K562 (cell line): ENCODE measurements at regions not wholly inside any gene's neighbourhood (a gene's known extent, or its start where the extent isn't known, plus 50 kb on each side); places are given as distances from the start of the nearest gene placed in this dataset.

ENCODE experiments used
- ATAC-seq: fragments of 200-7000 bp; cut with Tn5 transposase; 3 replicates; pipeline ENCODE4 v1.9.1; 2020; ENCODE audit warnings: moderate library complexity
- BruUV-seq: library from RNA; stranded (reverse); fragments of 400-500 nt; replicated peaks from 2 replicates; lab custom pipeline; 2021; lab: Mats Ljungman, UMichigan
- CTCF ChIA-PET: fragments of 300-600 bp; formaldehyde crosslinking; extraction: SDS; loops from one replicate; lab custom pipeline; 2021; ENCODE audit warnings: low intra/inter-chr PET ratio; lab: Yijun Ruan, JAX
- POLR2A ChIA-PET: fragments of 300-600, 350-650 bp; sonication (Branson Sonifier 250); formaldehyde crosslinking; extraction: SDS; loops from one replicate; lab custom pipeline; 2021; ENCODE audit warnings: antibody characterized with exemption, inconsistent platforms; lab: Yijun Ruan, JAX
- DNase-seq, 4 experiments: peaks; one replicate each; pipeline versions ENCODE4 v3.0.0 to v3.0.0-alpha.2; 2011 to 2018; ENCODE audit warnings: low spot score in 3 of 4, mixed read lengths in 3 of 4; ENCODE audit errors: extremely low read depth in 1 of 4
- FAIRE-seq: peaks from 2 replicates; lab custom pipeline; 2011; peaks lifted over from hg19 to GRCh38; lab: Jason Lieb, UNC
- H2AFZ ChIP-seq: 2 replicates; pipeline ENCODE4 v1.6.0; 2011; ENCODE audit warnings: low read depth, low read length, control low read depth, inconsistent platforms
- H3K27ac ChIP-seq: fragments of 200-600 bp; 3 replicates; pipeline ENCODE4 v1.8.0; 2011; ENCODE audit warnings: low read depth, mild to moderate bottlenecking, control low read depth, inconsistent platforms, low read length, moderate library complexity, mixed read lengths; ENCODE audit errors: extremely low read depth
- H3K27me3 ChIP-seq, 2 experiments: fragments of 300-600 bp in 1 of 2; 2 replicates in 1 of 2; 3 replicates in 1 of 2; pipeline versions ENCODE4 v1.6.0 to v1.8.0; 2011; ENCODE audit warnings: inconsistent platforms in 2 of 2, low read length in 2 of 2, mild to moderate bottlenecking in 1 of 2, mixed read lengths in 1 of 2, moderate library complexity in 1 of 2; ENCODE audit not compliant: control insufficient read depth in 2 of 2, insufficient read depth in 2 of 2
- H3K36me3 ChIP-seq: fragments of 300-600 bp; 3 replicates; pipeline ENCODE4 v1.8.0; 2011; ENCODE audit warnings: mild to moderate bottlenecking, low read length, inconsistent platforms; ENCODE audit not compliant: control insufficient read depth, insufficient read depth
- H3K4me1 ChIP-seq, 2 experiments: fragments of 200-600 bp in 1 of 2; replicated peaks in 1 of 2; 2 replicates in 1 of 2; 3 replicates in 1 of 2; pipeline versions ENCODE4 v1.5.1 to v1.8.0; 2011; ENCODE audit warnings: inconsistent platforms in 2 of 2, low read length in 2 of 2, mild to moderate bottlenecking in 1 of 2, mixed read lengths in 1 of 2, moderate library complexity in 1 of 2; ENCODE audit not compliant: control insufficient read depth in 2 of 2, insufficient read depth in 2 of 2
- H3K4me2 ChIP-seq: 2 replicates; pipeline ENCODE4 v1.6.1; 2011; ENCODE audit warnings: low read length, control low read depth, inconsistent platforms, mixed read lengths; ENCODE audit not compliant: insufficient read depth
- H3K4me3 ChIP-seq: fragments of 200-600 bp; sonication (generic), shearing (Covaris generic); 2 replicates; pipeline ENCODE4 v1.5.1; 2016; ENCODE audit warnings: control low read depth, inconsistent platforms
- H3K79me2 ChIP-seq: fragments of 200-600 bp; 3 replicates; pipeline ENCODE4 v1.8.0; 2011; ENCODE audit warnings: low read length, inconsistent platforms; ENCODE audit not compliant: control insufficient read depth, insufficient read depth
- H3K9ac ChIP-seq, 2 experiments: 2 replicates each; pipeline versions ENCODE4 v1.6.0 to v1.6.1; 2011; ENCODE audit warnings: low read depth in 2 of 2, low read length in 2 of 2, control low read depth in 1 of 2, inconsistent platforms in 1 of 2, mild to moderate bottlenecking in 1 of 2, mixed read lengths in 1 of 2; ENCODE audit not compliant: insufficient read depth in 1 of 2
- H3K9me1 ChIP-seq: one replicate; pipeline ENCODE4 v1.6.0; 2011; ENCODE audit warnings: inconsistent platforms, mild to moderate bottlenecking, low read length, moderate library complexity; ENCODE audit not compliant: control insufficient read depth, insufficient read depth
- H3K9me3 ChIP-seq: replicated peaks from 2 replicates; pipeline ENCODE4 v1.5.1; 2011; ENCODE audit warnings: low read depth, low read length, inconsistent platforms; ENCODE audit not compliant: control insufficient read depth, insufficient read depth
- H4K20me1 ChIP-seq: replicated peaks from 2 replicates; pipeline ENCODE4 v1.6.1; 2011; ENCODE audit warnings: low read length, inconsistent platforms, mixed read lengths; ENCODE audit not compliant: control insufficient read depth, insufficient read depth
- ATF1 ChIP-seq, 2 experiments: fragments of 450-650 bp in 1 of 2; IDR thresholded peaks; 2 replicates each; pipeline ENCODE4 v1.6.1; 2016; ENCODE audit warnings: missing compliant biosample characterization in 1 of 2, missing genetic modification characterization in 1 of 2
- CLOCK ChIP-seq: fragments of 250-450 bp; sonication (Bioruptor Pico); IDR thresholded peaks from 2 replicates; pipeline ENCODE4 v1.4.0; 2020; ENCODE audit warnings: mild to moderate bottlenecking, moderate library complexity, borderline replicate concordance
- CTCFL ChIP-seq: IDR thresholded peaks from 2 replicates; pipeline ENCODE4 v1.6.1; 2011; ENCODE audit warnings: borderline replicate concordance, low read depth, mild to moderate bottlenecking, moderate library complexity, low read length; ENCODE audit not compliant: insufficient read depth, poor library complexity, severe bottlenecking
- HOXB6 ChIP-seq: fragments of 250-450 bp; sonication (Bioruptor Pico); IDR thresholded peaks from 2 replicates; pipeline ENCODE4 v1.5.1; 2022; ENCODE audit warnings: mild to moderate bottlenecking, borderline replicate concordance
- NBN ChIP-seq: fragments of 450-650 bp; IDR thresholded peaks from 2 replicates; pipeline ENCODE4 v1.6.1; 2016; ENCODE audit warnings: low read depth, mild to moderate bottlenecking
- NFE2L1 ChIP-seq: fragments of 450-650 bp; IDR thresholded peaks from 2 replicates; pipeline ENCODE4 v1.6.1; 2016; ENCODE audit warnings: missing genetic modification characterization, low read depth, mild to moderate bottlenecking, missing compliant biosample characterization, moderate library complexity, borderline replicate concordance
- NR0B1 ChIP-seq: fragments of 450-650 bp; IDR thresholded peaks from one replicate; pipeline ENCODE4 v1.6.1; 2018; ENCODE audit warnings: mild to moderate bottlenecking, moderate library complexity; ENCODE audit not compliant: partially characterized antibody
- NRF1 ChIP-seq, 2 experiments: fragments of 450-650 bp; IDR thresholded peaks in 1 of 2; conservative IDR thresholded peaks in 1 of 2; 2 replicates each; pipeline ENCODE4 v1.6.1; 2014; ENCODE audit warnings: mild to moderate bottlenecking in 2 of 2
- PHF20 ChIP-seq: fragments of 450-650 bp; IDR thresholded peaks from 2 replicates; pipeline ENCODE4 v1.6.1; 2018; ENCODE audit not compliant: partially characterized antibody
- RAD51 ChIP-seq: fragments of 450-650 bp; IDR thresholded peaks from 2 replicates; pipeline ENCODE4 v1.7.1; 2016; ENCODE audit warnings: low read depth, mild to moderate bottlenecking, borderline replicate concordance
- SRSF3 ChIP-seq: fragments of 200-400 bp; formaldehyde crosslinking; IDR thresholded peaks from 2 replicates; pipeline ENCODE4 v1.6.1; 2016; ENCODE audit warnings: mild to moderate bottlenecking, low read length, moderate library complexity; ENCODE audit not compliant: insufficient read depth
- STAT6 ChIP-seq: sonication (generic); formaldehyde crosslinking; IDR thresholded peaks from 2 replicates; pipeline ENCODE4 v1.8.1; 2023; ENCODE audit warnings: mild to moderate bottlenecking, missing genetic modification reagents
- TARDBP ChIP-seq: fragments of 450-650 bp; IDR thresholded peaks from 2 replicates; pipeline ENCODE4 v1.6.1; 2016
- ZFP36 ChIP-seq: fragments of 150-350 bp; IDR thresholded peaks from 2 replicates; pipeline ENCODE4 v1.6.1; 2018; ENCODE audit warnings: low read length, low read depth; ENCODE audit not compliant: partially characterized antibody
- in situ Hi-C: fragments of 300-500 bp; cut with MboI; formaldehyde crosslinking; loops from 4 replicates; pipeline ENCODE4 v1.15.0; 2018; ENCODE audit warnings: inconsistent platforms, mixed read lengths
- intact Hi-C: fragments of 100-400 bp; cut with micrococcal nuclease; formaldehyde crosslinking; loops from 2 replicates; pipeline ENCODE4 v1.14.2; 2022

- no peaks in the 10 kb centered on the region; a peak in 1 of 5 replicates for H3K27me3 ChIP-seq
- H3K4me1 ChIP-seq = no peaks in the 10 kb centered on the region; a peak in 1 of 5 replicates
- H4K20me1 ChIP-seq = no peaks in the 10 kb centered on the region
- H2AFZ ChIP-seq = no peak overlapping the region
- FAIRE-seq = no peak
- no peak overlapping the region for H3K9ac ChIP-seq
- intact Hi-C loops (no loop called here), in situ Hi-C loops (no loop called here)
- no peak for DNase-seq
- H3K9me1 ChIP-seq = no peaks in the 10 kb centered on the region
- H3K4me2 ChIP-seq = no peak overlapping the region
- no peak for ATAC-seq
- H3K4me3 ChIP-seq = no peak overlapping the region
- H3K79me2 ChIP-seq = no peaks in the 10 kb centered on the region
- BruUV-seq = no TSS peak
- ChIA-PET POLR2A (no interaction called here), CTCF (no interaction called here)
- no peak overlapping the region for H3K27ac ChIP-seq
- no peaks in the 10 kb centered on the region for H3K9me3 ChIP-seq
- no peaks in the 10 kb centered on the region for H3K36me3 ChIP-seq
- no peak for TF ChIP-seq CTCFL
- no peak for TF ChIP-seq HOXB6 (CRISPR knock-in tag)
- TF ChIP-seq ATF1 (CRISPR knock-in tag; IDR thresholded peaks at IDR 0.05) = no peak
- no peak for TF ChIP-seq ATF1 (tag; IDR thresholded peaks at IDR 0.05)
- TF ChIP-seq TARDBP = no peak
- TF ChIP-seq NBN = no peak
- no peak for TF ChIP-seq NRF1 (conservative IDR thresholded peaks at IDR 0.05 in 1 of 2, IDR thresholded peaks at IDR 0.05 in 1 of 2)
- no peak for TF ChIP-seq SRSF3
- TF ChIP-seq ZFP36 = no peak
- TF ChIP-seq CLOCK (CRISPR knock-in tag) = no peak
- TF ChIP-seq RAD51 = no peak
- no peak for TF ChIP-seq PHF20
- no peak for TF ChIP-seq NR0B1
- no peak for TF ChIP-seq STAT6 (CRISPR knock-in tag)
- no peak for TF ChIP-seq NFE2L1 (tag)
Measured at GRCh38 chrX:40908857-40909475, 173.6 kb upstream of the MED14 start.
